ENCODE measurements at regions not wholly inside any gene's neighbourhood (a gene's known extent, or its start where the extent isn't known, plus 50 kb on each side); places are given as distances from the start of the nearest gene placed in this dataset.

DNA sequence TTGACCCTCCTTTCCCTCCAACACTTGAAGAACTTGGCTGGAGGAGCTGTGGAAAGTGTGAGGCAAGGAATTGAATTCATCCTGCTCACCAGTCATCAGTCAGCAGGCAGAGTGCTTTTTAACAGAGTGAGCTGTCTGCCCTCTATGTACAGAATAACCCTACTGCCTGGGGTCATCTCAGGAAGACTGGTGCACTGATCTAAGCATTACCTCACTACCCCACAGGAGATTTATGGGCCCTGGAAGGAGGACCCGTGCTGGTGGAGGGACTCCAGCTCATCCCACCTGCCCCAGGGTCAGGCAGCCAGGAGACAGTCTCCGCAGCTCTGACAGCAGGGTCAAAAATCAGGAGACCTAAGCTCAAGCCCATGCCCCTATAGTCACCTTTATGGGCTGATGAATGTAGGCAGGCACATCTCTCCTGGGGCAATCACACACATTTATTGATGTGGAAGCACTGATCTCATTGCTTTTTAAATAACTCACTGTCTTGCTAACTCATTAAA, 270.8 kb upstream of the SESN3 start:
- H3K9me3 ChIP-seq (ENCODE audit: low read depth): no peaks in the 10 kb centered on the region
- no peak overlapping the region for H3K4me2 ChIP-seq
- no peaks in the 10 kb centered on the region for H3K9me2 ChIP-seq (replicated peaks; ENCODE audit: insufficient read depth)
- no peaks in the 10 kb centered on the region for H4K20me1 ChIP-seq (ENCODE audit: insufficient read depth, poor library complexity, severe bottlenecking)
- DNase-seq (ENCODE audit: low spot score): no peak
- H3K79me2 ChIP-seq: no peaks in the 10 kb centered on the region
- TF ChIP-seq EZH2phosphoT487 (IDR thresholded peaks at IDR 0.05; ENCODE audit: low read depth, severe bottlenecking, unreplicated experiment): no peak
- TF ChIP-seq, protein P1, sequence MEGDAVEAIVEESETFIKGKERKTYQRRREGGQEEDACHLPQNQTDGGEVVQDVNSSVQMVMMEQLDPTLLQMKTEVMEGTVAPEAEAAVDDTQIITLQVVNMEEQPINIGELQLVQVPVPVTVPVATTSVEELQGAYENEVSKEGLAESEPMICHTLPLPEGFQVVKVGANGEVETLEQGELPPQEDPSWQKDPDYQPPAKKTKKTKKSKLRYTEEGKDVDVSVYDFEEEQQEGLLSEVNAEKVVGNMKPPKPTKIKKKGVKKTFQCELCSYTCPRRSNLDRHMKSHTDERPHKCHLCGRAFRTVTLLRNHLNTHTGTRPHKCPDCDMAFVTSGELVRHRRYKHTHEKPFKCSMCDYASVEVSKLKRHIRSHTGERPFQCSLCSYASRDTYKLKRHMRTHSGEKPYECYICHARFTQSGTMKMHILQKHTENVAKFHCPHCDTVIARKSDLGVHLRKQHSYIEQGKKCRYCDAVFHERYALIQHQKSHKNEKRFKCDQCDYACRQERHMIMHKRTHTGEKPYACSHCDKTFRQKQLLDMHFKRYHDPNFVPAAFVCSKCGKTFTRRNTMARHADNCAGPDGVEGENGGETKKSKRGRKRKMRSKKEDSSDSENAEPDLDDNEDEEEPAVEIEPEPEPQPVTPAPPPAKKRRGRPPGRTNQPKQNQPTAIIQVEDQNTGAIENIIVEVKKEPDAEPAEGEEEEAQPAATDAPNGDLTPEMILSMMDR (IDR thresholded peaks at IDR 0.05; ENCODE audit: poor library complexity): no peak
- no peak for TF ChIP-seq EZH2 (IDR thresholded peaks at IDR 0.05; ENCODE audit: borderline replicate concordance)
- no peak overlapping the region for H3K4me3 ChIP-seq
- H3K36me3 ChIP-seq (replicated peaks; ENCODE audit: insufficient read depth, low read depth): no peaks in the 10 kb centered on the region
- no peak overlapping the region for H2AFZ ChIP-seq
- H3K27me3 ChIP-seq: no peaks in the 10 kb centered on the region
- no peak overlapping the region for H3K27ac ChIP-seq
- H3K4me1 ChIP-seq (ENCODE audit: insufficient read depth): peaks cover 13% of the 10 kb centered on the region
- 48% methylated on average over 2 of the region's 2 CpGs for WGBS (ENCODE audit: low lambda C conversion rate, missing lambda C conversion rate)

DNA sequence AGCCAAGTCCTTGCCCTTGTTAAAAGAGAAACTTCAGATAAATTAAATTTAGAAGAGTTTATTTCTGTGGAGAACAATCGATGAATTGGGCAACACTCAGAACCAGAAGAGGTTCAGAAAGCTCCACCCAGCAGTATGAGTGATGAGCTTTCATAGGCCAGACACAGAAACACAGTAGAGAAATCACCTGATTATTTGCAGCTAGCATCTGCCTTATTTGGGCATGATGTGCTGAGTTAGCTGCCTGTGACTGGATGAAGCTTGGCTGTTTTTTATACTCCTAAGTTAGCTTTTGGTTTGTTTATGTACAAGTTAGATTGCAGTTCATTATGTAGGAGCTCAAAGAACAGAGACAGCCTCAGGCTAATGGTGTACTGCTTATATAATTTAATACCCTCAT, 269.5 kb upstream of the SESN3 start:
- peaks cover 13% of the 10 kb centered on the region for H3K4me1 ChIP-seq (ENCODE audit: insufficient read depth)
- no peaks in the 10 kb centered on the region for H3K9me3 ChIP-seq (ENCODE audit: low read depth)
- DNase-seq (ENCODE audit: low spot score): no peak
- TF ChIP-seq EZH2 (IDR thresholded peaks at IDR 0.05; ENCODE audit: borderline replicate concordance) (no peak), EZH2phosphoT487 (IDR thresholded peaks at IDR 0.05; ENCODE audit: low read depth, severe bottlenecking, unreplicated experiment) (no peak)
- TF ChIP-seq, protein P1 (IDR thresholded peaks at IDR 0.05; ENCODE audit: poor library complexity): no peak
- 100% methylated on average over 1 of the region's 1 CpG for WGBS (ENCODE audit: low lambda C conversion rate, missing lambda C conversion rate)
- H4K20me1 ChIP-seq (ENCODE audit: insufficient read depth, poor library complexity, severe bottlenecking): no peaks in the 10 kb centered on the region
- no peaks in the 10 kb centered on the region for H3K9me2 ChIP-seq (replicated peaks; ENCODE audit: insufficient read depth)
- no peaks in the 10 kb centered on the region for H3K27me3 ChIP-seq
- no peaks in the 10 kb centered on the region for H3K79me2 ChIP-seq
- H3K36me3 ChIP-seq (replicated peaks; ENCODE audit: insufficient read depth, low read depth): no peaks in the 10 kb centered on the region
- no peak overlapping the region for H3K4me2 ChIP-seq
- H3K27ac ChIP-seq: no peak overlapping the region
- no peak overlapping the region for H3K4me3 ChIP-seq
- no peak overlapping the region for H2AFZ ChIP-seq

DNA sequence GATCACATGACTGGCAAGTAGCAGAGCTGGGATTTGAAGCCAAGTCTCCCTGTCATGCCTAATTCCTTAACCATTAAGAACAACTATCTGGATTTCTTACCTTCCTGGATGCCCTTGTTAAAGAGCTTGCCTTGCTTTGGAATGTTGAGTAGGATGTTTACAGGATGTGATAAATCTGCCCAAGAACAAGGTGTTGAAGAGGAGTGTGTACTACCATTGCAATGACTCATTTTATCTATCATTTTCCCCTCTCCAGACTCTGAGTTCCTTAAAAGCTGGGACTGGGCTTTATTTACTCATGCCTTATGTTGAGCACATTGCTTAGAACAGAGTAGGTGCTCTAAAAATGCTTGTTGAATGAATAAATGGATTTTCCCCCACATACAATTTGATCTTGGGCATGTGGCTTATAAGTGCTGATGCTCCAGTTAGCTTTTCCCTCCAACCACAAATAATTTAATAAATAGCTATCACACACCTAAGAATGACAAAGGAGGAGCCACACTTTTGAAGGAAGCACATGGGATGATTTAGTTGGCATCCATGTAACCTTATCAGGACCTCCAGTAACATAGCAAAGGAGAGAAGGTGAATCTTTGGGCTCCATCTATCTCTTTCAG, 268.6 kb upstream of the SESN3 start:
- Histone ChIP-seq H3K36me3 (replicated peaks; ENCODE audit: insufficient read depth, low read depth) (no peaks in the 10 kb centered on the region), H3K79me2 (no peaks in the 10 kb centered on the region), H3K4me1 (ENCODE audit: insufficient read depth) (peaks cover 13% of the 10 kb centered on the region), H3K9me2 (replicated peaks; ENCODE audit: insufficient read depth) (no peaks in the 10 kb centered on the region), H3K9me3 (ENCODE audit: low read depth) (no peaks in the 10 kb centered on the region), H3K4me2 (no peak overlapping the region), H4K20me1 (ENCODE audit: insufficient read depth, poor library complexity, severe bottlenecking) (no peaks in the 10 kb centered on the region), H2AFZ (no peak overlapping the region), H3K27ac (peak overlapping the region; percentile 42), H3K4me3 (no peak overlapping the region), H3K27me3 (no peaks in the 10 kb centered on the region)
- DNase-seq (ENCODE audit: low spot score): no peak
- TF ChIP-seq EZH2phosphoT487 (IDR thresholded peaks at IDR 0.05; ENCODE audit: low read depth, severe bottlenecking, unreplicated experiment) (no peak), EZH2 (IDR thresholded peaks at IDR 0.05; ENCODE audit: borderline replicate concordance) (no peak)
- TF ChIP-seq, protein P1 (IDR thresholded peaks at IDR 0.05; ENCODE audit: poor library complexity): no peak
